SH-SY5Y (cell line): ENCODE measurements at regions not wholly inside any gene's neighbourhood (a gene's known extent, or its start where the extent isn't known, plus 50 kb on each side); places are given as distances from the start of the nearest gene placed in this dataset.

ENCODE experiments used
- GATA2 ChIP-seq: IDR thresholded peaks from 2 replicates; pipeline ENCODE4 v1.6.1; 2011; ENCODE audit warnings: mild to moderate bottlenecking, low read depth, low read length
- GATA3 ChIP-seq: IDR thresholded peaks from 2 replicates; pipeline ENCODE4 v1.6.1; 2011; ENCODE audit warnings: low read depth, mild to moderate bottlenecking, low read length, moderate library complexity

GRCh38 chr3:30102356-30102755, 504.0 kb upstream of the TGFBR2 start:
- TF ChIP-seq GATA2 (no peak), GATA3 (no peak)
